ENCODE measurements at regions not wholly inside any gene's neighbourhood (a gene's known extent, or its start where the extent isn't known, plus 50 kb on each side); places are given as distances from the start of the nearest gene placed in this dataset.

DNA sequence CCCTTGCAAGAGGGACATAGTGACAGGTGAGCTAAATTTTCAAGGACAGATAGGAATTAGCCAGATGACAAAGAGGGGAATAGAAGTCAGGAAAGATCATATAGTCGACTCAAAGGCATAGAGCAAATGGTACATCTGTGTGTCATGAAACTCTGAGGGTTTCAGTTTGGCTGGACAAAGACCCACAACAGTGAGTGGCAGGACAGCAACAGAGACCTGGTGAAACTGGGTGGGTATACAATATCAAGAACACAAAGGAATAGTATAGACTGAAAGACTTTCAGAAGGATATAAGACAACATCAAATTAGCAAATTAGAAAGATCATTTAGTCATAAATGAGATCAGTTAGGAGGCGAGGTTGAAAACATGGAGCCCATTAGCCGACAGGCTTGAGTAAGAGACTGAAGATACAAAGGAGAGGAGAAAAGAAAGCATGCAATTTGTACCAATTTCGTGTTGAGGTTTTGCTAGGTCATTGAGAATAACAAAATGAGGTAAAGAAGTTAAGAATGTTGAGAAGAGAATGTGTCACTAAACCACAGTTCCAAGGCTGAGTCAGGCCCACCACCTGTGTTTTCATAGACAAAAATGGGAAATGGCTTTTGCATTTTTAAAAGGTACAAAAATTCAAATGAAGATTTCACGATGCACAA is 213.8 kb downstream of the HHIPL2 start (continued):
- TF ChIP-seq, protein P1, sequence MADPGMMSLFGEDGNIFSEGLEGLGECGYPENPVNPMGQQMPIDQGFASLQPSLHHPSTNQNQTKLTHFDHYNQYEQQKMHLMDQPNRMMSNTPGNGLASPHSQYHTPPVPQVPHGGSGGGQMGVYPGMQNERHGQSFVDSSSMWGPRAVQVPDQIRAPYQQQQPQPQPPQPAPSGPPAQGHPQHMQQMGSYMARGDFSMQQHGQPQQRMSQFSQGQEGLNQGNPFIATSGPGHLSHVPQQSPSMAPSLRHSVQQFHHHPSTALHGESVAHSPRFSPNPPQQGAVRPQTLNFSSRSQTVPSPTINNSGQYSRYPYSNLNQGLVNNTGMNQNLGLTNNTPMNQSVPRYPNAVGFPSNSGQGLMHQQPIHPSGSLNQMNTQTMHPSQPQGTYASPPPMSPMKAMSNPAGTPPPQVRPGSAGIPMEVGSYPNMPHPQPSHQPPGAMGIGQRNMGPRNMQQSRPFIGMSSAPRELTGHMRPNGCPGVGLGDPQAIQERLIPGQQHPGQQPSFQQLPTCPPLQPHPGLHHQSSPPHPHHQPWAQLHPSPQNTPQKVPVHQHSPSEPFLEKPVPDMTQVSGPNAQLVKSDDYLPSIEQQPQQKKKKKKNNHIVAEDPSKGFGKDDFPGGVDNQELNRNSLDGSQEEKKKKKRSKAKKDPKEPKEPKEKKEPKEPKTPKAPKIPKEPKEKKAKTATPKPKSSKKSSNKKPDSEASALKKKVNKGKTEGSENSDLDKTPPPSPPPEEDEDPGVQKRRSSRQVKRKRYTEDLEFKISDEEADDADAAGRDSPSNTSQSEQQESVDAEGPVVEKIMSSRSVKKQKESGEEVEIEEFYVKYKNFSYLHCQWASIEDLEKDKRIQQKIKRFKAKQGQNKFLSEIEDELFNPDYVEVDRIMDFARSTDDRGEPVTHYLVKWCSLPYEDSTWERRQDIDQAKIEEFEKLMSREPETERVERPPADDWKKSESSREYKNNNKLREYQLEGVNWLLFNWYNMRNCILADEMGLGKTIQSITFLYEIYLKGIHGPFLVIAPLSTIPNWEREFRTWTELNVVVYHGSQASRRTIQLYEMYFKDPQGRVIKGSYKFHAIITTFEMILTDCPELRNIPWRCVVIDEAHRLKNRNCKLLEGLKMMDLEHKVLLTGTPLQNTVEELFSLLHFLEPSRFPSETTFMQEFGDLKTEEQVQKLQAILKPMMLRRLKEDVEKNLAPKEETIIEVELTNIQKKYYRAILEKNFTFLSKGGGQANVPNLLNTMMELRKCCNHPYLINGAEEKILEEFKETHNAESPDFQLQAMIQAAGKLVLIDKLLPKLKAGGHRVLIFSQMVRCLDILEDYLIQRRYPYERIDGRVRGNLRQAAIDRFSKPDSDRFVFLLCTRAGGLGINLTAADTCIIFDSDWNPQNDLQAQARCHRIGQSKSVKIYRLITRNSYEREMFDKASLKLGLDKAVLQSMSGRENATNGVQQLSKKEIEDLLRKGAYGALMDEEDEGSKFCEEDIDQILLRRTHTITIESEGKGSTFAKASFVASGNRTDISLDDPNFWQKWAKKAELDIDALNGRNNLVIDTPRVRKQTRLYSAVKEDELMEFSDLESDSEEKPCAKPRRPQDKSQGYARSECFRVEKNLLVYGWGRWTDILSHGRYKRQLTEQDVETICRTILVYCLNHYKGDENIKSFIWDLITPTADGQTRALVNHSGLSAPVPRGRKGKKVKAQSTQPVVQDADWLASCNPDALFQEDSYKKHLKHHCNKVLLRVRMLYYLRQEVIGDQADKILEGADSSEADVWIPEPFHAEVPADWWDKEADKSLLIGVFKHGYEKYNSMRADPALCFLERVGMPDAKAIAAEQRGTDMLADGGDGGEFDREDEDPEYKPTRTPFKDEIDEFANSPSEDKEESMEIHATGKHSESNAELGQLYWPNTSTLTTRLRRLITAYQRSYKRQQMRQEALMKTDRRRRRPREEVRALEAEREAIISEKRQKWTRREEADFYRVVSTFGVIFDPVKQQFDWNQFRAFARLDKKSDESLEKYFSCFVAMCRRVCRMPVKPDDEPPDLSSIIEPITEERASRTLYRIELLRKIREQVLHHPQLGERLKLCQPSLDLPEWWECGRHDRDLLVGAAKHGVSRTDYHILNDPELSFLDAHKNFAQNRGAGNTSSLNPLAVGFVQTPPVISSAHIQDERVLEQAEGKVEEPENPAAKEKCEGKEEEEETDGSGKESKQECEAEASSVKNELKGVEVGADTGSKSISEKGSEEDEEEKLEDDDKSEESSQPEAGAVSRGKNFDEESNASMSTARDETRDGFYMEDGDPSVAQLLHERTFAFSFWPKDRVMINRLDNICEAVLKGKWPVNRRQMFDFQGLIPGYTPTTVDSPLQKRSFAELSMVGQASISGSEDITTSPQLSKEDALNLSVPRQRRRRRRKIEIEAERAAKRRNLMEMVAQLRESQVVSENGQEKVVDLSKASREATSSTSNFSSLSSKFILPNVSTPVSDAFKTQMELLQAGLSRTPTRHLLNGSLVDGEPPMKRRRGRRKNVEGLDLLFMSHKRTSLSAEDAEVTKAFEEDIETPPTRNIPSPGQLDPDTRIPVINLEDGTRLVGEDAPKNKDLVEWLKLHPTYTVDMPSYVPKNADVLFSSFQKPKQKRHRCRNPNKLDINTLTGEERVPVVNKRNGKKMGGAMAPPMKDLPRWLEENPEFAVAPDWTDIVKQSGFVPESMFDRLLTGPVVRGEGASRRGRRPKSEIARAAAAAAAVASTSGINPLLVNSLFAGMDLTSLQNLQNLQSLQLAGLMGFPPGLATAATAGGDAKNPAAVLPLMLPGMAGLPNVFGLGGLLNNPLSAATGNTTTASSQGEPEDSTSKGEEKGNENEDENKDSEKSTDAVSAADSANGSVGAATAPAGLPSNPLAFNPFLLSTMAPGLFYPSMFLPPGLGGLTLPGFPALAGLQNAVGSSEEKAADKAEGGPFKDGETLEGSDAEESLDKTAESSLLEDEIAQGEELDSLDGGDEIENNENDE (IDR thresholded peaks at IDR 0.05; ENCODE audit: insufficient replicate concordance, low read length): no peak
- TF ChIP-seq SUZ12 (IDR thresholded peaks at IDR 0.05; ENCODE audit: low read length) (no peak), TAF1 (IDR thresholded peaks at IDR 0.05; ENCODE audit: low read depth, low read length) (no peak), EZH2 (IDR thresholded peaks at IDR 0.05; ENCODE audit: low read depth, low read length, severe bottlenecking) (no peak), TEAD4 (IDR thresholded peaks at IDR 0.05; ENCODE audit: low read depth, low read length) (no peak), CHD1 (IDR thresholded peaks at IDR 0.05; ENCODE audit: low read depth, low read length) (no peak), RAD21 (IDR thresholded peaks at IDR 0.05 in 1 of 2, conservative IDR thresholded peaks at IDR 0.05 in 1 of 2; ENCODE audit: low read depth in 2 of 2, low read length in 2 of 2) (no peak)
- TF ChIP-seq, protein P2, sequence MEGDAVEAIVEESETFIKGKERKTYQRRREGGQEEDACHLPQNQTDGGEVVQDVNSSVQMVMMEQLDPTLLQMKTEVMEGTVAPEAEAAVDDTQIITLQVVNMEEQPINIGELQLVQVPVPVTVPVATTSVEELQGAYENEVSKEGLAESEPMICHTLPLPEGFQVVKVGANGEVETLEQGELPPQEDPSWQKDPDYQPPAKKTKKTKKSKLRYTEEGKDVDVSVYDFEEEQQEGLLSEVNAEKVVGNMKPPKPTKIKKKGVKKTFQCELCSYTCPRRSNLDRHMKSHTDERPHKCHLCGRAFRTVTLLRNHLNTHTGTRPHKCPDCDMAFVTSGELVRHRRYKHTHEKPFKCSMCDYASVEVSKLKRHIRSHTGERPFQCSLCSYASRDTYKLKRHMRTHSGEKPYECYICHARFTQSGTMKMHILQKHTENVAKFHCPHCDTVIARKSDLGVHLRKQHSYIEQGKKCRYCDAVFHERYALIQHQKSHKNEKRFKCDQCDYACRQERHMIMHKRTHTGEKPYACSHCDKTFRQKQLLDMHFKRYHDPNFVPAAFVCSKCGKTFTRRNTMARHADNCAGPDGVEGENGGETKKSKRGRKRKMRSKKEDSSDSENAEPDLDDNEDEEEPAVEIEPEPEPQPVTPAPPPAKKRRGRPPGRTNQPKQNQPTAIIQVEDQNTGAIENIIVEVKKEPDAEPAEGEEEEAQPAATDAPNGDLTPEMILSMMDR (IDR thresholded peaks at IDR 0.05; ENCODE audit: control extremely low read depth in 1 of 3, insufficient read depth in 1 of 3, low read depth in 1 of 3, low read length in 3 of 3): no peak

Data from H1 (cell line).